HepG2 (cell line): ENCODE measurements at regions not wholly inside any gene's neighbourhood (a gene's known extent, or its start where the extent isn't known, plus 50 kb on each side); places are given as distances from the start of the nearest gene placed in this dataset.

Source experiments
- ATAC-seq: fragments of 200-7000 bp; cut with Tn5 transposase; 3 replicates; pipeline ENCODE4 v1.9.1; 2020; ENCODE audit warnings: mild to moderate bottlenecking, moderate library complexity
- BruUV-seq: library from RNA; stranded (reverse); fragments of 400-500 nt; replicated peaks from 2 replicates; lab custom pipeline; 2021; lab: Mats Ljungman, UMichigan
- CTCF ChIA-PET: fragments of 300-600 bp; formaldehyde crosslinking; extraction: SDS; loops from one replicate; lab custom pipeline; 2021; ENCODE audit warnings: low total read pairs, inconsistent platforms, low intra/inter-chr PET ratio; lab: Yijun Ruan, JAX
- POLR2A ChIA-PET: fragments of 350-600 bp; sonication (Branson Sonifier 250); formaldehyde crosslinking; loops from one replicate; lab custom pipeline; 2020; ENCODE audit warnings: antibody characterized with exemption, inconsistent platforms; lab: Yijun Ruan, JAX
- DNase-seq: peaks from one replicate; pipeline ENCODE4 v3.0.0-alpha.2; 2015; ENCODE audit warnings: low spot score
- FAIRE-seq: peaks from 3 replicates; lab custom pipeline; 2011; peaks lifted over from hg19 to GRCh38; lab: Jason Lieb, UNC
- H2AFZ ChIP-seq: one replicate; pipeline ENCODE4 v1.6.1; 2011; ENCODE audit warnings: low read length, inconsistent platforms
- H3K27ac ChIP-seq: fragments of 300-600 bp; 3 replicates; pipeline ENCODE4 v1.8.0; 2011; ENCODE audit warnings: mixed run types, mild to moderate bottlenecking, mixed read lengths, low read length, inconsistent platforms; ENCODE audit not compliant: insufficient read depth; ENCODE audit errors: extremely low read length
- H3K27me3 ChIP-seq, 2 experiments: fragments of 200-600 bp in 1 of 2; 2 replicates in 1 of 2; 3 replicates in 1 of 2; pipeline versions ENCODE4 v1.6.0 to v1.8.0; 2011; ENCODE audit warnings: low read length in 2 of 2, mild to moderate bottlenecking in 2 of 2, moderate library complexity in 2 of 2, inconsistent platforms in 1 of 2; ENCODE audit not compliant: insufficient read depth in 2 of 2, control insufficient read depth in 1 of 2
- H3K36me3 ChIP-seq, 2 experiments: fragments of 200-600 bp in 1 of 2; replicated peaks in 1 of 2; 2 replicates in 1 of 2; 3 replicates in 1 of 2; pipeline versions ENCODE4 v1.5.1 to v1.8.0; 2011; ENCODE audit warnings: low read length in 2 of 2, inconsistent platforms in 1 of 2; ENCODE audit not compliant: insufficient read depth in 2 of 2, control insufficient read depth in 1 of 2
- H3K4me1 ChIP-seq: 2 replicates; pipeline ENCODE4 v1.5.1; 2012; ENCODE audit warnings: low read length, inconsistent platforms; ENCODE audit not compliant: insufficient read depth
- H3K4me2 ChIP-seq: 2 replicates; pipeline ENCODE4 v1.6.0; 2011; ENCODE audit warnings: low read depth, low read length, inconsistent platforms
- H3K4me3 ChIP-seq, 3 experiments: fragments of 200-600 bp in 1 of 3; sonication (generic), shearing (Covaris generic) in 1 of 3; replicated peaks in 1 of 3; 2 replicates each; pipeline ENCODE4 v1.5.1; 2011 to 2016; ENCODE audit warnings: low read length in 3 of 3, inconsistent platforms in 2 of 3, low read depth in 2 of 3, mild to moderate bottlenecking in 2 of 3, control low read depth in 1 of 3, mixed read lengths in 1 of 3; ENCODE audit not compliant: insufficient read depth in 1 of 3
- H3K79me2 ChIP-seq: one replicate; pipeline ENCODE4 v1.6.1; 2011; ENCODE audit warnings: low read length, inconsistent platforms; ENCODE audit not compliant: insufficient read depth
- H3K9ac ChIP-seq: 2 replicates; pipeline ENCODE4 v1.6.0; 2011; ENCODE audit warnings: mild to moderate bottlenecking, low read depth, low read length, inconsistent platforms; ENCODE audit not compliant: insufficient read depth
- H3K9me3 ChIP-seq: 2 replicates; pipeline ENCODE4 v1.5.1; 2012; ENCODE audit warnings: mild to moderate bottlenecking, low read length
- H4K20me1 ChIP-seq: 2 replicates; pipeline ENCODE4 v1.6.0; 2011; ENCODE audit warnings: inconsistent platforms, mild to moderate bottlenecking, low read length, moderate library complexity; ENCODE audit not compliant: insufficient read depth
- BHLHE40 ChIP-seq: IDR thresholded peaks from 2 replicates; pipeline ENCODE4 v1.6.1; 2011; ENCODE audit warnings: low read length, improper control_type of control experiment
- KDM5B ChIP-seq: sonication (generic); formaldehyde crosslinking; IDR thresholded peaks from 2 replicates; pipeline ENCODE4 v1.4.0; 2020; ENCODE audit warnings: missing genetic modification reagents, mild to moderate bottlenecking, borderline replicate concordance
- MED1 ChIP-seq: sonication (generic); formaldehyde crosslinking; IDR thresholded peaks from 2 replicates; pipeline ENCODE4 v1.4.0; 2020; ENCODE audit warnings: missing genetic modification reagents
- RFX3 ChIP-seq: IDR thresholded peaks from 2 replicates; pipeline ENCODE4 v1.6.1; 2016; ENCODE audit warnings: missing biosample characterization, missing genetic modification reagents
- TEAD2 ChIP-seq: sonication (generic); formaldehyde crosslinking; IDR thresholded peaks from 2 replicates; pipeline ENCODE4 v1.9.0; 2021; ENCODE audit warnings: missing genetic modification reagents
- TEAD3 ChIP-seq: optimal IDR thresholded peaks from 2 replicates; pipeline ENCODE3; 2016; ENCODE audit warnings: borderline replicate concordance
- TRAFD1 ChIP-seq: sonication (generic); formaldehyde crosslinking; IDR thresholded peaks from 2 replicates; pipeline ENCODE4 v1.5.1; 2020; ENCODE audit warnings: missing genetic modification reagents, mild to moderate bottlenecking, borderline replicate concordance
- TRIM24 ChIP-seq: sonication (generic); formaldehyde crosslinking; IDR thresholded peaks from 2 replicates; pipeline ENCODE4 v1.8.0; 2022; ENCODE audit warnings: mild to moderate bottlenecking, missing genetic modification reagents
- ZBTB33 ChIP-seq: sonication (generic); formaldehyde crosslinking; IDR thresholded peaks from 2 replicates; pipeline ENCODE4 v1.4.0; 2020; ENCODE audit warnings: missing genetic modification reagents
- ZBTB37 ChIP-seq: sonication (generic); formaldehyde crosslinking; IDR thresholded peaks from 2 replicates; pipeline ENCODE4 v1.4.0; 2020; ENCODE audit warnings: mild to moderate bottlenecking, missing genetic modification reagents
- ZKSCAN1 ChIP-seq: fragments of 150-350 bp; IDR thresholded peaks from 2 replicates; pipeline ENCODE4 v1.6.1; 2014; ENCODE audit warnings: low read length
- ZNF260 ChIP-seq: sonication (generic); formaldehyde crosslinking; IDR thresholded peaks from 2 replicates; pipeline ENCODE4 v1.4.0; 2020; ENCODE audit warnings: missing genetic modification reagents, low read depth, mild to moderate bottlenecking, borderline replicate concordance
- ZSCAN29 ChIP-seq: sonication (generic); formaldehyde crosslinking; conservative IDR thresholded peaks from 2 replicates; pipeline ENCODE4 v1.4.0; 2020; ENCODE audit warnings: mild to moderate bottlenecking, missing genetic modification reagents
- WGBS: methylation state at CpG from one replicate; pipeline ENCODE4 v1.1.6; 2017; ENCODE audit warnings: low lambda C conversion rate; 5-methylcytosine and 5-hydroxymethylcytosine counted together
- in situ Hi-C: cut with HindIII; loops from 2 replicates; pipeline ENCODE4 v1.10.0; 2017; ENCODE audit warnings: low pct_unique_long_range_greater_than_20kb; ENCODE audit not compliant: extremely low pct_ligation_motif_present
- intact Hi-C: fragments of 100-400 bp; cut with micrococcal nuclease; formaldehyde crosslinking; loops from one replicate; pipeline ENCODE4 v1.10.0; 2022; ENCODE audit not compliant: unreplicated experiment

GRCh38 chr5:86977190-86977589, 290.5 kb upstream of the RASA1 start:
- Histone ChIP-seq H3K9me3 (no peaks in the 10 kb centered on the region), H3K4me3 (no peak overlapping the region), H3K36me3 (no peaks in the 10 kb centered on the region), H3K79me2 (no peaks in the 10 kb centered on the region), H3K9ac (no peak overlapping the region), H4K20me1 (no peaks in the 10 kb centered on the region), H2AFZ (no peak overlapping the region), H3K27me3 (no peaks in the 10 kb centered on the region), H3K4me1 (no peaks in the 10 kb centered on the region), H3K4me2 (no peak overlapping the region), H3K27ac (no peak overlapping the region)
- DNase-seq: no peak
- TF ChIP-seq TEAD3 (no peak), ZBTB33 (CRISPR knock-in tag) (no peak), RFX3 (CRISPR knock-in tag) (no peak), ZNF260 (CRISPR knock-in tag) (no peak), ZKSCAN1 (no peak), TEAD2 (CRISPR knock-in tag) (no peak), KDM5B (no peak), MED1 (no peak), TRIM24 (CRISPR knock-in tag) (no peak), TRAFD1 (CRISPR knock-in tag) (no peak), ZBTB37 (CRISPR knock-in tag) (no peak), ZSCAN29 (CRISPR knock-in tag) (no peak), BHLHE40 (no peak)
- no TSS peak for BruUV-seq
- ChIA-PET POLR2A (no interaction called here), CTCF (no interaction called here)
- intact Hi-C loops: no loop called here
- in situ Hi-C loops: no loop called here
- no peak for FAIRE-seq
- no peak for ATAC-seq
- WGBS: 1% methylated on average over 3 of the region's 3 CpGs
